Esophagus squamous epithelium (tissue), 4 donors: ENCODE measurements at regions not wholly inside any gene's neighbourhood (a gene's known extent, or its start where the extent isn't known, plus 50 kb on each side); places are given as distances from the start of the nearest gene placed in this dataset.

Source experiments
- CTCF ChIP-seq, 6 experiments: fragments of 450-650 bp in 4 of 6; fragments of 200-600 bp in 2 of 6; sonication (generic) in 2 of 6; IDR thresholded peaks; one replicate each; pipeline ENCODE4 v1.5.1; 2016 to 2019; ENCODE audit warnings: antibody characterized with exemption in 6 of 6, mild to moderate bottlenecking in 4 of 6, moderate library complexity in 4 of 6
- POLR2A ChIP-seq, 4 donors: fragments of 450-650 bp; IDR thresholded peaks; one replicate each; pipeline ENCODE4 v1.6.1; 2017; ENCODE audit warnings: antibody characterized with exemption in 4 of 4, mild to moderate bottlenecking in 4 of 4, moderate library complexity in 3 of 4

- TF ChIP-seq CTCF (IDR thresholded peaks at IDR 0.05) (no peak), POLR2A (IDR thresholded peaks at IDR 0.05) (no peak)
Observed at GRCh38 chr5:82397741-82398320, 119.7 kb upstream of the RPS23 start.
